Kidney (tissue), 13 donors: ENCODE measurements at regions not wholly inside any gene's neighbourhood (a gene's known extent, or its start where the extent isn't known, plus 50 kb on each side); places are given as distances from the start of the nearest gene placed in this dataset.

Experiments used
- DNase-seq, 5 donors: peaks; one replicate each; pipeline ENCODE4 v3.0.0-alpha.2; 2013 to 2020
- FAIRE-seq: peaks from 2 replicates; lab custom pipeline; 2012; peaks lifted over from hg19 to GRCh38; lab: Jason Lieb, UNC
- H3K27ac ChIP-seq, 2 donors: one replicate each; pipeline ENCODE4 v1.7.0; 2013; ENCODE audit warnings: low read depth in 2 of 2, low read length in 2 of 2, inconsistent platforms in 1 of 2
- H3K27me3 ChIP-seq: one replicate; pipeline ENCODE4 v1.7.1; 2013; ENCODE audit warnings: low read length, inconsistent platforms; ENCODE audit not compliant: control insufficient read depth, insufficient read depth
- H3K36me3 ChIP-seq, 3 donors: one replicate each; pipeline versions ENCODE4 v1.7.0 to v1.7.1; 2013; ENCODE audit warnings: low read length in 3 of 3, control low read depth in 1 of 3, inconsistent platforms in 1 of 3; ENCODE audit not compliant: insufficient read depth in 3 of 3, control insufficient read depth in 2 of 3
- H3K4me1 ChIP-seq, 3 donors: one replicate each; pipeline versions ENCODE4 v1.7.0 to v1.7.1; 2013; ENCODE audit warnings: low read length in 3 of 3, inconsistent platforms in 1 of 3, low read depth in 1 of 3; ENCODE audit not compliant: control insufficient read depth in 2 of 3, insufficient read depth in 2 of 3
- H3K4me3 ChIP-seq, 3 donors: one replicate each; pipeline versions ENCODE4 v1.7.0 to v1.8.1; 2013; ENCODE audit warnings: low read length in 3 of 3, control low read depth in 1 of 3, inconsistent platforms in 1 of 3
- H3K9ac ChIP-seq, 3 donors: one replicate each; pipeline versions ENCODE4 v1.7.0 to v1.7.1; 2013; ENCODE audit warnings: low read length in 3 of 3, control low read depth in 1 of 3, inconsistent platforms in 1 of 3
- H3K9me3 ChIP-seq, 3 donors: one replicate each; pipeline versions ENCODE4 v1.7.0 to v1.7.1; 2013; ENCODE audit warnings: low read length in 3 of 3, control low read depth in 1 of 3, inconsistent platforms in 1 of 3; ENCODE audit not compliant: control insufficient read depth in 2 of 3, insufficient read depth in 1 of 3
- CTCF ChIP-seq: IDR thresholded peaks from 3 replicates; pipeline ENCODE4 v1.5.1; 2012; ENCODE audit warnings: mild to moderate bottlenecking, moderate library complexity, borderline replicate concordance; ENCODE audit not compliant: insufficient read depth; ENCODE audit errors: extremely low read depth
- intact Hi-C: fragments of 100-400 bp; cut with DNase I; formaldehyde crosslinking; loops from one replicate; pipeline ENCODE4 v1.11.1; 2022
- donor health status: control.
- donor health status: control.
- donor health status: control.
- donor health status: control.
- donor health status: control.
- donor health status: DM: yes; HTN: yes; CAD: no.
- donor health status: Normal renal cell carcinoma (clear cell type).

GRCh38 chr12:124418156-124418555 is 123.3 kb downstream of the RFLNA start:
- DNase-seq (no peak), FAIRE-seq (no peak)
- H3K4me3 ChIP-seq = no peak overlapping the region
- no peak overlapping the region for H3K9ac ChIP-seq
- no peak for TF ChIP-seq CTCF
- H3K4me1 ChIP-seq = peaks cover 0 to 8% (median under 1%) of the 10 kb centered on the region in 3 donors
- intact Hi-C loops = no loop called here
- H3K27ac ChIP-seq = no peak overlapping the region
- no peaks in the 10 kb centered on the region for H3K27me3 ChIP-seq
- peaks cover 0 to 18% (median 10%) of the 10 kb centered on the region in 3 donors for H3K36me3 ChIP-seq
- H3K9me3 ChIP-seq = no peaks in the 10 kb centered on the region

GRCh38 chr12:124416516-124417395 is 121.9 kb downstream of the RFLNA start:
- no peak overlapping the region for H3K27ac ChIP-seq
- no peak overlapping the region for H3K9ac ChIP-seq
- FAIRE-seq = no peak
- DNase-seq = no peak
- TF ChIP-seq CTCF = no peak
- no peaks in the 10 kb centered on the region for H3K27me3 ChIP-seq
- H3K4me3 ChIP-seq = no peak overlapping the region
- no peaks in the 10 kb centered on the region for H3K9me3 ChIP-seq
- H3K4me1 ChIP-seq = no peaks in the 10 kb centered on the region
- peaks cover 0 to 24% (median 10%) of the 10 kb centered on the region in 3 donors for H3K36me3 ChIP-seq
- intact Hi-C loops = no loop called here

- H3K4me3 ChIP-seq = no peak overlapping the region
- intact Hi-C loops = no loop called here
- H3K9me3 ChIP-seq = no peaks in the 10 kb centered on the region
- DNase-seq = no peak
- no peak overlapping the region for H3K27ac ChIP-seq
- H3K9ac ChIP-seq = no peak overlapping the region
- H3K36me3 ChIP-seq = peaks cover 0 to 19% (median 8%) of the 10 kb centered on the region in 3 donors
- H3K27me3 ChIP-seq = no peaks in the 10 kb centered on the region
- peaks cover 0 to 9% (median 6%) of the 10 kb centered on the region in 3 donors for H3K4me1 ChIP-seq
- FAIRE-seq = no peak
- TF ChIP-seq CTCF = no peak
These were observed 120.2 kb downstream of the RFLNA start for GRCh38 chr12:124415064-124415463.
